ENCODE measurements at regions not wholly inside any gene's neighbourhood (a gene's known extent, or its start where the extent isn't known, plus 50 kb on each side); places are given as distances from the start of the nearest gene placed in this dataset.

GRCh38 chr2:2839782-2840531 lies 508.9 kb upstream of the MYT1L start:
- TF ChIP-seq CTCF (conservative IDR thresholded peaks at IDR 0.05; ENCODE audit: low read depth, low read length) (no peak), POLR2A (IDR thresholded peaks at IDR 0.05; ENCODE audit: low read depth, low read length) (no peak)
